ENCODE measurements at regions not wholly inside any gene's neighbourhood (a gene's known extent, or its start where the extent isn't known, plus 50 kb on each side); places are given as distances from the start of the nearest gene placed in this dataset.

DNA sequence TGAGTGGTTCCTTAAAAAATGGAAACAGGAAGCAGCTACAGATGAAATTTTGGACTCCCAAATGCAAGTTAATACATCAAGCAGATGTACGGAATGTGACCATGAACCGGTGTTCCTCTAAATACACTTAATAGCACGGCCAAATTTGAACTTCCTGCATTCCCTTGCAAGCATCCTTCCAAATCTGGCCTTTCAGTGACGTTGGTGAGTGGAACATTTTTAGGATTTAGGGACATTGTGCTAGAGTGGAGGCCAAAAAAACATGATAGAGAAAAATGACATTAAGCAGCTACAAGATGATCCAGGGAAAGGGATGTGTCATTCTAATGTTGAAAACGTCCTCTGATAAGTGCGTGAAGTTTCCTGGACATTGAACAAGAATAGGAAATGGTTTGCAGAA lies 62.1 kb downstream of the CTAGE1 start:
- no peak for DNase-seq (ENCODE audit: low spot score)

DNA sequence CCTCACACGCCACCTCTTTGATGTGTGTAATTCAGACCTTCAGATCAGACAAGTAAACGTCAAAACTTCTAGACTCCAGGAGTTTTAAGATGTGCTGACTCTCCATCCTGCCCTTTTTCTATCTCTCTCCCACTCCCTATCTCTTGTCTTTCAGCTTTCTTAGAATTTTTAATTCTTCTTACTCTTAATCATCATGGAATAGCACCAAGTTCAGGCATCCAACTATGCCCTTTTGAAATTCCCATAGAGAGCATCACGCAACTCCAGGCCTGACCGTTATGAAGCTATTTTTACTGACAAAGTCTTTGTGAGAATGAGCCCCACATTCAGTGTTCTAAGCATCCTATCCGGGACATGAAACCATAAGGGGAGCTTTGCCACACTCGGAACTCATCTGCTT lies 62.6 kb downstream of the CTAGE1 start:
- DNase-seq (ENCODE audit: low spot score), result no peak

DNA sequence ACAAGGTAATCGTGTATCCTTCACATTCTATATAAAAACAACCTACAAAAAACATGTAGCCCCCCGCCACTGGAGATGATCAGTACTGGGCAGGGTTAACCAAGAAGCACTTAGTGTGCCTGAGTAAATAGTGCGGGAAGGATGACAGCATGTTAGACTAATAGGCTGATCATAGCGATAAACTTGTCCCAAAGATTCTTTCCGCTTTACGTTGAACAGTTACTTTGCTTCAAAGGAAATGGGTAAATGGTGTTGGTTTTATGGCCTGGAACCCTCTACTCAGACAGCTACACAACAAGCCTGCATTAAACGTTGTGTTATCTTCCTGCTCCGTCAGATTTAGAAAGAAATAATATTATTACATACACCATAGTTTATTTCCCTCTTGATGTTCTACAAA lies 67.7 kb downstream of the CTAGE1 start:
- DNase-seq (ENCODE audit: low spot score), result no peak

DNA sequence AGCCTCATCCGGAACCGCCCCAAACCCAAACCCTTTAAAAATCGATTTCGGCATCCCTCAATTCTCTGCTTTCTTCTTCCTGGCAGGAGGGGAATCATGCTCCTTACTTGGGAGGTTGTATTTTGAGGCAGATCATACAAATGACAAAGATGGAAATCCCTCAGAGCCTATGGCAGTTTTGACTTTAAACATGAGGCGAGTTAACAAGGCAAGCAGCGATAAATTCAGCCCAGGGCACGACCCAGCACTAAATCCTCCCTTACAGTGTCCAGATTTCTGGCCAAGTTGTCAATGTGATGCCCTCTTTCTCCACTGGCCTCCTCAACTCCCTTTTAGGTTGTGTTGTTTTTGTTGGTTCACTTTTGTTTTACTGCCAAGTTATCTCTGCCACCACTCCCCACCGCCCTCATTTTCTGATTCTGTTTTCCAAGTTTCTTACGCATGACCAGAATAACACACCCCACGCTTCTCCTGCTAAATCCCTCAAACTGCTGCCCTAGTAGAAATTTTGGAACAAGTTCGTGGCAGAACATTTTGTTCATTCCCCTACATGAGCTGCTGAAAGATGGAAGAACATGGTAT lies 68.3 kb downstream of the CTAGE1 start:
- no peak for DNase-seq (ENCODE audit: low spot score)

DNA sequence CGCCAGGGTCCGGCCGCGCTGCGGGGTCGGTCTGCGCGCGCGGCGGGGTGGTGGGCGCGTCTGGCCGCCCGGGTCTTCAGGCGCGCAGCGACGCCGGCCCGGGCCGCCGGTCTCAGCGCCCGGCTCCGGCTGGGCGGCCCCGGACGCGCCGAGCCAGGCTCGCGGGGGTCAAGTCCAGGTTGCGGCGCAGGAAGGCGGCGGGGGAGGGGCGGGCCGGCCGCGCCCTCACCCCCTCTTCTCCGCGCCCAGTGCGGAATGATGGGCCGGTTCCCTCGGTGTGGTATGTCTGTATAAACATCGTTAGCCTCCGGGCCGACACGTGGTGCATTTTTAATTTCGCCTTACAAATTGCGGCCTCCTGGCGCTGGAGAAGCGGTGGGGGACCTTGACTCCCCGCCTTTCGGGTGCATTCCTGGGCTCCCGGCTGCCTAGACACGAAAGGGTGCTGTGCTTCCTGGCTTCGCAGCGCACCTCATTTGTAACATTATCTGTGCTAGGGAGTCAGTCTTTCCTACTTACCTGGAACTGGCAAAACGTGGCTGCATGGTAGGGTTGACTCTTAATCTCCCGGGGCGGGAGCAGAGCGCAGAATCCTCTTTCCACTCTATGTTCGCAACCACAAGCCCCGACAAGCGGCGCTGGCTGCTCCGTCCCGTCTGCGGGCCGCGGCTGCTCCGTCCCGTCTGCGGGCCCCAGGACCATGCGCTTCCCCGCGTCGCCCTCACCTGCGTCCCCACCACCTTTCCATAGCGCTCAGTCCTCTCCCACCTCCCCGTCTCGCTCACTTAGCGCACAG lies 69.0 kb downstream of the CTAGE1 start:
- DNase-seq (ENCODE audit: low spot score), result peak; percentile 30

DNA sequence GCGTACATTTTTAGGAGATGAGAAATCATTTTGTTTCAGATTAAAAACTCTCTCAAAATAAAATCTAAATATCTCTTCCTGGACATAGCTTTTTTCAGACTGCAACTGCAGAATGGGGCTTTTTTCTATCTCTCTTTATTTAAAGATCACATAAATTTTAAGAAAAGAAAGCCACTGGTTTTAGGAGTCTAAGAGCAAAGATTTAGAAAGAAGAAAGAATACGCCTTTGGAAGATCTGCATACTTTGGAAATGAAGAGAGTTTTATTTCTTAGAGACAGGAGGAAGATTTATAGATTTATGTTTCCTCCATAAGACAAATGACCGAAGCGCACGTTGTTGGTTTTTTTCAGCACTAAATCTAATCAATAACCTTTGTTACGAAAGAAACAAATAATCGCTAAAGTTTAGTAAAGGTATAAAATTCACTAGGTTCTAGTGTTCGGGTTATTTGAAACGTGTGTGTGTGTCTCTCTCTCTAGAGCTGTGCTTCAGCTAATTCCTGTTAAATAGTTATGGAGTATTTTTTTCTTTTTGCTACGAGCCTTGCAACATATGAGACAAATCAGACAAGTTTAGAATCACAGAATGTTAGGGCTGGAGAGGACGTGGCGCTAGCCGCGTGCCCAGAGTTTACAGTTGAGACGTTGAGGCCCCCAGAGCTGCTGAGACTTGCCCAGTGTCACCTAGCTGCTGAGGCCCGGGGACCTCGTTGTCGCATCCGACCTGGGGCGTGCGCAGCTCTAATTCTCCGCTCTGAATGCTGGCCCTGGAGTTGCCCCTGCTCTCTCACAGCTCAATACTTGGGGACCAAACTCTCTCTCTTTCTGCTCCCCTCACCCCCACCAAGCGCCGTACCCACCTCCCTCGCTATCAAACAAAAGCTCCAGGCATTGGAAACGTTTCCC lies 69.9 kb downstream of the CTAGE1 start:
- no peak for DNase-seq (ENCODE audit: low spot score)

DNA sequence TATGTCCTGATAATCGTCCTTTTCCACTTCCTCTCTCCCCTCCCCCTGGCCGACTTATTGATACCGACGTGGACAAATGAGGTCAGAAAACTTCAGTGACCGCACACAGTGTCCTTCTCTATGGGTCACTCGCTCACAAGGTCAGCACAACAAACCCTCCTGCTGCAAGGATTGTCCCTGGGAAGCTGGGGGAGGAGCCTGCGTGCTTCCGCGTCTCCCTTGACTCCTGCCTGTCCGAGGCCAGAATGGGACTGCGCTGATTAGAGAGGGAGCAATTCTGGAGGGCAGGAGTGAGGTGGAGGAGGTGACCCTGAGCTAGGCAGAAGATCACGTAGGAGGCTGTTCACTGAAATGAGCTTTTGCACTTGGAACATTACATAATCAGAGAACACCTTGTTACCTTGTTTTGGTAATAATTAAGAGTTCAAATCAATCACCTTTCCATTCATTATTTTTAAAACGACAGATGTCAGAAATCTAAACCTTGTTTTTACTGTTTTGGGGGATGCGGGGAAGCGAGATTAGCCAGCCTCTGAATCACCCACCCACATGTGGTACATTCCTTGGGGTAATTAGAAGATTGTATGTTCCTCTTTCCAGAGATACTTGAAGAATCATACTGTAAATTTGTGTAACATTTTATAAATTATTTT lies 70.6 kb downstream of the CTAGE1 start:
- no peak for DNase-seq (ENCODE audit: low spot score)

DNA sequence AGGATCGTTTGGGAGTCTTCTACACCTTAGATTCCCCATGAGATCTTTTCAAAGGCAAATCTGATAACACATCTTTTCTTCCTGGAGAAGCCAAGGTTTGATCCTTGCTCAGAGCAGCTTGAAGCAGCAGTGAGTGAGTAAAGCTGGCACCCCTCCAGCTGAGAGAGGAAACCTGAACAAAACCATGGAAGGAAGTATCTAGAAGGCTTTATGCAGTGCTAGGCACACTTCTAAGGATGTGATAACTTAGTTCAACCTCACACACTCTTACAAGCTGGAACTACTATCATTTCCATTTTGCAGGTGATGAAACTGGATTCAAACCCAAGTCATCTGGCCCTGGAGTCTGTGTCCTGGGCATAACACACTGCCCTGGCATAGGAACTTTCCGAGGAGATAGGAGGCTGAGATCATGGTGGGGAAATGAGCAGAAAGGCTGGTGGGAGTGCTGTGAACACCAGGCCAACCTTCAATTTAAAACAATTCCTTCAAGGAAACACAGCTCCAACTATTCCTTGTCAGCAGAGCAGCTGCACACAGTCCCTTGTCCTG lies 71.2 kb downstream of the CTAGE1 start:
- DNase-seq (ENCODE audit: low spot score), result peak; percentile 41

DNA sequence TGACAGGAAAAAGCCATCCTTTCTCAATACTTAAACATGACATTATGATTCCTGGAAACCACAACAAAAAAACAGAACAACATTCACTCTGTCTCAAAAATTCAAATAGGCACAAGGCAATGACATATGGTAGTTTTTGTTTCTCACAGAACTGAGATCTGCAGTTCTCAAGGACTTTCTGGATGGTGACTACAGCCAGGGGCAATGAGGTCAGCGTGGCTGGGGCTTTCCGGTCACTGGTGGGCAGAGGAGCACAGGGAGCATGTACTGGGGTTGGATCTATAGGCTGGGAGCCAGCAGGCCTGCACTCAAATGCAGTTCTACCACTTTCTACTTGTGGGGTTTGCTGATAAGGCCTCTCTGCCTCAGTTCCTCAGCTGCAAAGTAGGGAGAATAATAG lies 72.0 kb downstream of the CTAGE1 start:
- no peak for DNase-seq (ENCODE audit: low spot score)

DNA sequence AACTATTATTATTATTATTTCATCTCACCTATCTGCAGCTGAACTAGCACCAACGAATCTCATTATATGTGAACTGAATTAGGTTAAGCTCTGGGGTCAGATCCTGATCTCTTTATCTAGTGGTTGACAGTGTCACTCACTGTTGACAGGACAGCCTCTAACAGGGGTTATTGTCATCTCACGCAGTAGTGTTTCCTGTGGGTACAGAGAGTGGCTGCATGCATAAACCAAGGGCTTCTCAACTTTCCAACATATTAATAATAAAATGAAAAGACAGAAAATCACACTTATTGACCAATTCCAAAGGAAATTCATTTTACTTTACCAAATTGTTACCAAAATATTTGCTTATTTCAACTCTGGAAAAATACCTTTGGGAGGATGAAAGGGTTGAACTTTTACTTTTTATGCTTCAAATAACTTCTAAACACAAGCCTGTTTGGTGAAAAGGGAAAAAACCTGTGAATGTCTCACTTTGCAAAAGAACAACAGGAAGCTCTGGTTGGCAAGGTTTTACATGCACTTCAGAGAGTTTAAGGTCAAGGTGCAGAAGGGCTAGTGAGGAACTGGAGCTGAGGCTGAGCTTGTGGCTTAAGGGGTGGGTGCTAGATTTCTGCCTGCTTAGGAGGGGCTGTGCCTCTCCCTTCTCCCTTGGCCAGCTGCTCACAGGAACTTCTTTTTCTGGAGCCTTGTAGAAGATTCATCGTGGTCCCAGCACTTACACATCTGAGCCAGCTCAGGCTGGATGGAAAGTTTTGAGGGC lies 72.6 kb downstream of the CTAGE1 start:
- no peak for DNase-seq (ENCODE audit: low spot score)

DNA sequence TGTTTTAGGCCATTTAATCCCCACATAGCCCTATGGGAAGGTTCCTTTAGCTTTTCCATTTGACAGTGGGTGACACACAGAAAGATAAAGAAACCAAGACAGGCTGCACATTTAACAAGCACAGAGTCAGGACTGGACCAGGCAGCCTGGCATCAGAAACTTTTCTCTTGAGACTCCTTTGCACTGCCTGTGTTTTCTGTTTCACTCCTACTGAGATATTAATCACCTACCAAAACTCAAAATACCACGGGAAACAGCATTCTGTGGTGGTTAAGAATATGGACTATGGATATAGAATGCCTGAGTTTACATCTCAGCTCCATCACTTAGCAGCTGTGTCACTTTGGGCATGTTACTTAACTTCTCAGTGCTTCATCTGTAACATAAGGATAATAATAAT lies 73.3 kb downstream of the CTAGE1 start:
- no peak for DNase-seq (ENCODE audit: low spot score)

DNA sequence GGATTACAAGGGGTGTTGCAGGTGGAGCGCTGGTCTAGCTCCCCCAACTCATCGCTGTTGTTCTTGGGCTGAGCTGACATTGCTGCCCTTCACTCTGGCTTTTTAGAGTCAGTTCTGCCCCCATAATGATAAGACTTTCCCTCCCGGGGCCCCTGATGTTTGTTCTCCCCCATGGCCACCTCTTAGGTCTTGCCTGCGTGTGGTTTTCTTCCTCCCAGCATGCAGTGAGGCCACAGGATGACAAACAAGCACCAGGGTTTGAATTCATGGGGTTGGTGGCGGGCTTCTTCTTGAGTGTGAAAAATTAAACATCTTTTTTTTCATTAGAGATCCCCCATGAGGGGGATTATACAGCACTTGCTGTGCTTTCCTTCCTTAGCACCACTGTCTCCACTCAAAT lies 74.1 kb downstream of the CTAGE1 start:
- no peak for DNase-seq (ENCODE audit: low spot score)

DNA sequence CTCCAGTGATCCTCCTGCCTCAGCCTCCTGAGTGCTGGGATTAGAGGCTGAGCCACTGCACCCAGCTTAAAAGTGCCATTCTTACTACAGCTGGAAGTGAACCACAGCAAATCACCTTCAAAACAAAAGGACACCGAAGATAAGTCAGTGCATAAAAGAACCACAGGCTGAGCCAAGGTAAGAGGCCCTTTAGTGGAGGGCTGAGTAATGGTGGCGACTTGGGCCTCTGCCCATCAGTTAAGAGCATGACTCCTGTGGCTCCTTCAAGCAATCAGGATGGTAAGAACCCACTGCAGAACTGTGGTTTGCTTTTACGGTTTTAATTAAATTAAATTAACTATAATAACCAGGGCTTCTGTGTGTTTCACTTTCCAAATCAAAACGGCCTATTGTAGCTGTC lies 75.1 kb downstream of the CTAGE1 start:
- DNase-seq (ENCODE audit: low spot score), result peak; percentile 95

DNA sequence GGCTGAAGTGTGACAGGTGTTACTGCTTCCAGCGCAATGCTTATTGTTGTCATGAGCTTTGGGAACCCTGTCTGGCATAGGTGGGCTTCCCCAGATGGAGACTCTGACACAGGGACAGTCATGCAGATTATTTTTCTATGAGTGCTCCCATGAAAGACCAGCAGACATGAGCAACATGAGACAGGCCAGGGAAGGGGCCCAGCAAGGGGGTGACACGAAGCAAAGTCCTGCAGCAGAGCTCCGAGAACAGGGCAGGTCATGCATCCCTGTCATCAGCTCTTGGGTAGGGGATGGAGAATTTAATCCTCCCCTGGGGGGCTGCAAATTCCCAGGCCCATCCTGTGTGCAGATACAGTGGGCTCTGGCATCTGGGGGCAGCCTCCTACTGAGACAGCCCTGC lies 77.4 kb downstream of the CTAGE1 start:
- DNase-seq (ENCODE audit: low spot score), result no peak

DNA sequence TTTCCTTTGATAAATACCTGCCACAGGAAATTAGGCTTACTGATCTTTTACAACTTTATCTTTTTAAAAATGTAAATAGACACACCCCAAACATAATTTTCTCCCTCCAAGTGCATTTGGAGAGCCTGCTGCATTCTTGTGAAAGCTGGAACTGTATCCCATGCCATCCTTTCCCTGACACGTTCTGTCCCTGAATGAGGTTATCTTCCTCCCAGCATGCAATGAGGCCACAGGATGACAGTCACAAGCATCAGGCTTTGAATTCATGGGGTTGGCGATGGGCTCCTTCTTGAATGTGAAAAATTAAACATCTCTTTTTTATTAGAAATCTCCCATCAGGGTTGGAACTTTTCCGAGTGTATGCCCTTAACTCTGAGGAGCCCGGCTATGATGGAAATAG lies 77.8 kb downstream of the CTAGE1 start:
- DNase-seq (ENCODE audit: low spot score), result no peak

DNA sequence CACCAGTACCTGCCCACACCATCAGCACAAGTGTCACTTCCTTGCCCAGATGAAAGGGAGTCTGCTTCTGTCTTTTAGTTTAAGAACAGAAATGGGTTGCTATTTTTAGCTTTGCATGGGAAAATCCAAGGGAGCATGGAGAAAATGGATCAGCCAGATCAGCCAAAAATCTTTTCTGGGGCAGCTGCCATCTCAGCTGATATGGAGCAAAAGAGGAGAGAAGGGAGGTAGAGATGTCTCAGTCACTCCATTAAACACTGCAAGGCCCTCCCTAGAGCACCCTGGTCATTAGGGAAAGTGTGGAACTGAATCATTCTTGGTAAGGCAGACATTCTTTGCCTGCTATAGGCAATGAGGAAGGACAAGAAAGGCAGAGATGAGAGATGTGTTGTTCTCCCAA lies 79.9 kb downstream of the CTAGE1 start:
- no peak for DNase-seq (ENCODE audit: low spot score)

DNA sequence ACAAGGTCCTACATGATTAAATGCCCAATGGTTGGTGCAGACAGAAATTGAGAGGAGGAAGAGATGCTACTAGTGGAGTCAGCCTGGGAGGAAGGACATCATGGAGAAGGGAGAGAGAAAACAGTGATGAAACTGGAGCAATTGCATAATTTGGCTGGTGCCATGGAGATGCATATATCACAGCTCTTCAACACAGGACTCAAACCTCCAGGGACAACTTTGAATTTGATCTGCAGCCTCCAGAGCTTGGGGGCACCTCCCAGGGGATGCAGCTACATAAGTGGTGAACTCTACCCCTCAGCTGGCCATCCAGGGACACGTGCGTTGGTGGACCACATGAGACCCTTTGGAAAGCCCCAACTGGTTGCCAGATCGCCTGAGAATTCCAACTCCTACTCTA lies 80.4 kb downstream of the CTAGE1 start:
- no peak for DNase-seq (ENCODE audit: low spot score)

DNA sequence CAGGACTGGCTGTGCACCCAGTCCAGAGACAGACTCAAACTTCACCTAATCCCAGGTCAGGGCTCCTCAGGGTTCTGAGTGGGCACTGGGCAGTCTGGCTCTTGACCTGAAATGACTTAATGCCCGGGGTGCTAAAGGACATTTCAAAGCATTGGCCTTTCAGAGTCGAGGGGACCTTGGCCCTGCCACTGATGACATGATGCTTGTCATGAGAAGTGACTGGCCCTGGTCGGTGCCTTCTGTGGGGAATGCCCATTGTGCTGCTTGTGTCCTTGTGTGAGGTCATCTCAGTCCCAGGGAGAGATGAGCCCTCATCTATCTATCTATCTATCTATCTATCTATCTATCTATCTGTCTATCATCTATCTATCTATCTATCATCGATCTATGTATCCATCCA lies 81.3 kb downstream of the CTAGE1 start:
- DNase-seq (ENCODE audit: low spot score), result no peak

DNA sequence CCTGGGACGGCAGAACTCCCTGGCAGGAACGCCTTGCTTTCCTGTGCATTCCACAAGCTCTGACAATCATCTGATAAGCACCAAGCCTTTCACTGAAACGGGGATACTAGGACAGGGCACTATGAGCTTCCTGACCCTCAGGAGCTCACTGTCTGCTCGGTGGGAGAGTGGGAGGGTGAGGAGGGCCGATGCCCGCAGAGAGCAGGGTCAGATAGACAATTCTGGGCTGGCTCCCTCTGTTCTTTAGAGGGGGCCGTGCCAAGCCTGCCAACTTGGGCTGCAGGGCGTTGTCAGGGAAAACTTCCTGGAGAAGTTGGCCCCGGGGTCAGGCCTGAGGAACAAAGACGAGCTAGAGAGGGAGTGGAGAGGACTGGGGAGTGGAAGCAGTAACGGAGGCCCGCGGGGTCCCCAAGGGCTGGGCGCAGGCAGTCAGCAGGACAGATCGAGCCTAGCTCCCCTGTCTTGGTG lies 82.0 kb downstream of the CTAGE1 start:
- DNase-seq (ENCODE audit: low spot score), result no peak

DNA sequence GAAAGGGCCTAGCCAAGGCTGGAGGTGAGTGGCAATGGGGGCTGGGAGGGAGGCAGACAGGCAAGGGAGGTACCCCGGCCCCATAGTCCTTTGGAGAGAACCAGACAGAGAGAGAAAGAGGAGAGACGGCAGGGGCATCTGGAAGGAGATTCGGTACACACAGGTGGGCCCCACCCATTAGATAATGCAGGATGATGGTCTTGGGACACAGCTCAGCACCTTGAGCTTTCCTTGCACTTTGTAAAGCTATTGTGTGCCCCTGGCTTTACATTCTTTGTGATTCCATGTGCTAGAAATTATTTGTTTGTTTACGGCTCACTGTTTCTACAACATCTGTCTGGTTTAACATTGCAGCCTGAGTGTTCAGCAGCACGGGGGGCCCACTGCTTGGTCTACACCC lies 83.1 kb downstream of the CTAGE1 start:
- no peak for DNase-seq (ENCODE audit: low spot score)

DNA sequence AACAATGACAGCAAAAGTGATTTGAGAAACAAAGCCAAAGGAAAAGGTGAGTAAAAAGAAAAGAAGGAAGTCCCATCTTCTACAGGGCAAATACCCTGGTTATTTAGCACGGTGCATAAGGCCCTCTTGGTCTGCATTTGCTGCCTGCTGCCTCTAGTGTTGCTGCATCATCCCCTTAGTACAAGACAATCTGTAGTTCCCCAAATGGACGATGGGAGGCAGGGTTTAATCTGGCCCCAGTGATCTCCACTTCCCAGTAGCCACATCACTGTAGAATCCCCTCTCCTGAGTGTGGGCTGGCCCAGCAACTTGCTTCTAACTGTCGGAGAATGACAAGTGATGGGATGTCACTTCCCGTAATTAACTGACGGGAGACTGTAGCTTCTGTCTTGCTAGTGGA lies 85.1 kb downstream of the CTAGE1 start:
- no peak for DNase-seq (ENCODE audit: low spot score)
